MCF 10A (cell line): ENCODE measurements at regions not wholly inside any gene's neighbourhood (a gene's known extent, or its start where the extent isn't known, plus 50 kb on each side); places are given as distances from the start of the nearest gene placed in this dataset.

ENCODE experiments used
- BruUV-seq: library from RNA; stranded (reverse); fragments of 400-500 nt; replicated peaks from 2 replicates; lab custom pipeline; 2021; lab: Mats Ljungman, UMichigan
- CTCF ChIA-PET: fragments of 300-600 bp; sonication (Branson Sonifier 250); formaldehyde crosslinking; extraction: SDS; loops from one replicate; lab custom pipeline; 2021; ENCODE audit warnings: antibody characterized with exemption, inconsistent platforms; lab: Yijun Ruan, JAX
- POLR2A ChIA-PET: fragments of 300-600, 350-650 bp; sonication (Branson Sonifier 250); formaldehyde crosslinking; extraction: SDS; loops from one replicate; lab custom pipeline; 2020; ENCODE audit warnings: antibody characterized with exemption, inconsistent platforms; lab: Yijun Ruan, JAX
- DNase-seq: peaks from one replicate; pipeline ENCODE4 v3.0.0-alpha.2; 2018; ENCODE audit not compliant: unreplicated experiment
- H3K27ac Mint-ChIP-seq: one replicate; pipeline ENCODE4 v1.8.0; 2022; ENCODE audit warnings: mild to moderate bottlenecking, low read depth, mixed read lengths; ENCODE audit not compliant: unreplicated experiment
- H3K27me3 Mint-ChIP-seq: one replicate; pipeline ENCODE4 v1.8.0; 2022; ENCODE audit warnings: mixed read lengths; ENCODE audit not compliant: insufficient read depth, unreplicated experiment
- H3K36me3 Mint-ChIP-seq: one replicate; pipeline ENCODE4 v1.8.0; 2022; ENCODE audit warnings: mild to moderate bottlenecking, moderate library complexity, mixed read lengths; ENCODE audit not compliant: insufficient read depth, unreplicated experiment
- H3K4me1 Mint-ChIP-seq: one replicate; pipeline ENCODE4 v1.8.0; 2022; ENCODE audit warnings: mixed read lengths; ENCODE audit not compliant: insufficient read depth, unreplicated experiment
- H3K4me3 Mint-ChIP-seq: one replicate; pipeline ENCODE4 v1.8.0; 2022; ENCODE audit warnings: mild to moderate bottlenecking, moderate library complexity, mixed read lengths; ENCODE audit not compliant: unreplicated experiment
- H3K9me3 Mint-ChIP-seq: one replicate; pipeline ENCODE4 v1.8.0; 2022; ENCODE audit warnings: mixed read lengths; ENCODE audit not compliant: unreplicated experiment
- CTCF ChIP-seq: fragments of 200-600 bp; IDR thresholded peaks from one replicate; pipeline ENCODE4 v1.8.0; 2022; ENCODE audit warnings: antibody characterized with exemption, mild to moderate bottlenecking; ENCODE audit not compliant: unreplicated experiment
- intact Hi-C: fragments of 100-400 bp; cut with micrococcal nuclease; formaldehyde crosslinking; loops from 2 replicates; pipeline ENCODE4 v1.14.1; 2022

GRCh38 chr13:89812856-89813255 lies 1534.6 kb upstream of the MIR17HG start:
- Mint-ChIP-seq H3K27ac (no peak overlapping the region), H3K4me3 (no peak overlapping the region), H3K27me3 (no peaks in the 10 kb centered on the region), H3K36me3 (no peaks in the 10 kb centered on the region), H3K4me1 (no peaks in the 10 kb centered on the region), H3K9me3 (peaks cover 9% of the 10 kb centered on the region)
- POLR2A ChIA-PET = no interaction called here
- no peak for DNase-seq
- no peak for TF ChIP-seq CTCF
- CTCF ChIA-PET = no interaction called here
- intact Hi-C loops = no loop called here
- no TSS peak for BruUV-seq

- no peak overlapping the region for H3K4me3 Mint-ChIP-seq
- no peak for TF ChIP-seq CTCF
- H3K9me3 Mint-ChIP-seq = peaks cover 9% of the 10 kb centered on the region
- ChIA-PET CTCF (no interaction called here), POLR2A (no interaction called here)
- no peaks in the 10 kb centered on the region for H3K36me3 Mint-ChIP-seq
- no peaks in the 10 kb centered on the region for H3K4me1 Mint-ChIP-seq
- H3K27me3 Mint-ChIP-seq = no peaks in the 10 kb centered on the region
- no peak for DNase-seq
- BruUV-seq = no TSS peak
- intact Hi-C loops = no loop called here
- H3K27ac Mint-ChIP-seq = no peak overlapping the region
Measured at GRCh38 chr13:89816404-89816803, 1531.1 kb upstream of the MIR17HG start.

- POLR2A ChIA-PET = no interaction called here
- TF ChIP-seq CTCF = no peak
Measured at GRCh38 chr13:89822467-89822866, 1525.0 kb upstream of the MIR17HG start.

GRCh38 chr13:89827552-89827951 lies 1519.9 kb upstream of the MIR17HG start:
- TF ChIP-seq CTCF = no peak
- Mint-ChIP-seq H3K27ac (no peak overlapping the region), H3K36me3 (no peaks in the 10 kb centered on the region), H3K4me3 (no peak overlapping the region), H3K27me3 (no peaks in the 10 kb centered on the region), H3K9me3 (no peaks in the 10 kb centered on the region), H3K4me1 (no peaks in the 10 kb centered on the region)
- no TSS peak for BruUV-seq
- no peak for DNase-seq
- CTCF ChIA-PET = interaction anchor here (0.6 kb wide), 1 partner anchor 93 kb away, joined by 3 read pairs; no protein-coding TSS in a partner anchor
- intact Hi-C loops = no loop called here
- POLR2A ChIA-PET = no interaction called here

More at GRCh38 chr13:89822467-89822866, 1525.0 kb upstream of the MIR17HG start:
- H3K4me3 Mint-ChIP-seq = no peak overlapping the region
- no TSS peak for BruUV-seq
- no peaks in the 10 kb centered on the region for H3K4me1 Mint-ChIP-seq
- CTCF ChIA-PET = no interaction called here
- H3K9me3 Mint-ChIP-seq = peaks cover 2% of the 10 kb centered on the region
- no peak for DNase-seq
- H3K27me3 Mint-ChIP-seq = no peaks in the 10 kb centered on the region
- no peaks in the 10 kb centered on the region for H3K36me3 Mint-ChIP-seq
- no peak overlapping the region for H3K27ac Mint-ChIP-seq
- intact Hi-C loops = no loop called here
